Vagina (tissue), 2 donors: ENCODE measurements at regions not wholly inside any gene's neighbourhood (a gene's known extent, or its start where the extent isn't known, plus 50 kb on each side); places are given as distances from the start of the nearest gene placed in this dataset.

Experiments
- DNase-seq, 2 donors: peaks; one replicate each; pipeline ENCODE4 v3.0.0-alpha.2; 2017; ENCODE audit errors: extremely low spot score in 2 of 2
- H3K27ac ChIP-seq: fragments of 200-600 bp; sonication (generic); one replicate; pipeline ENCODE4 v1.5.1; 2019
- H3K27me3 ChIP-seq: fragments of 200-600 bp; sonication (generic); one replicate; pipeline ENCODE4 v1.5.1; 2019
- H3K36me3 ChIP-seq, 2 donors: fragments of 200-600 bp; sonication (generic); one replicate each; pipeline ENCODE4 v1.5.1; 2017 to 2019
- H3K4me1 ChIP-seq: fragments of 200-600 bp; sonication (generic); one replicate; pipeline ENCODE4 v1.5.1; 2019
- H3K4me3 ChIP-seq, 2 donors: fragments of 200-600 bp; sonication (generic); 1 replicate in 1 of 2; 2 replicates in 1 of 2; pipeline ENCODE4 v1.5.1; 2016 to 2019
- H3K9me3 ChIP-seq: fragments of 200-600 bp; sonication (generic); one replicate; pipeline ENCODE4 v1.5.1; 2019
- POLR2A ChIP-seq, 2 donors: fragments of 450-650 bp; IDR thresholded peaks; one replicate each; pipeline ENCODE4 v1.6.1; 2017; ENCODE audit warnings: antibody characterized with exemption in 2 of 2, mild to moderate bottlenecking in 2 of 2, moderate library complexity in 2 of 2
- POLR2AphosphoS5 ChIP-seq, 2 donors: sonication (generic); formaldehyde crosslinking; IDR thresholded peaks; one replicate each; pipeline ENCODE4 v1.9.0; 2017; ENCODE audit warnings: antibody characterized with exemption in 2 of 2, mild to moderate bottlenecking in 2 of 2, low read depth in 1 of 2; ENCODE audit not compliant: insufficient read depth in 1 of 2
- intact Hi-C: fragments of 100-400 bp; cut with DNase I; formaldehyde crosslinking; loops from one replicate; pipeline ENCODE4 v1.15.1; 2023
- TF ChIP-seq, protein P1 (sequence below), 3 experiments: fragments of 450-650 bp in 2 of 3; fragments of 200-600 bp in 1 of 3; sonication (generic) in 1 of 3; IDR thresholded peaks; one replicate each; pipeline ENCODE4 v1.5.1; 2017 to 2019; ENCODE audit warnings: antibody characterized with exemption in 3 of 3, mild to moderate bottlenecking in 2 of 3, moderate library complexity in 2 of 3

DNA sequence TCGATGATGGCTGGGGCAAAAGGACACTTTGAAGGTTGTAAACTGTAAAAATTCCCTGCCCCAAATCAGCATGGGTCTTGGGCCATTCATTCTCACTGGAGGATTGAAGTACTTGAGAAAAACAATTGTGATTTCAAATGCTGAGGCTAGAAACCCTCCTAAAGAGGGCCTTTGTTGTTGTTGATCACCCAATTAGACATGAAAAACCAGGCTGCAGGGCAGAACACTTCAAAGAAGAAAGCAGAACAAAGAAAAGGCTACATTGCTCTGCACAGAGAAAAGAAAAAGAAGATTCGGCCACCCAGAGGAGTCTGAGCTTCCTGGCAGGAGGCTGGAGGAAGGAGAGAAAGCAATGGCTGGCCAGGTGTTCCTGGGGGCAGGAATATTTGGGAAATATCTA lies 143.1 kb downstream of the NPY start:
- Histone ChIP-seq H3K27me3 (no peaks in the 10 kb centered on the region), H3K27ac (no peak overlapping the region), H3K9me3 (no peaks in the 10 kb centered on the region), H3K36me3 (no peaks in the 10 kb centered on the region), H3K4me1 (no peaks in the 10 kb centered on the region), H3K4me3 (no peak overlapping the region)
- no peak for DNase-seq
- TF ChIP-seq POLR2AphosphoS5 (IDR thresholded peaks at IDR 0.05; ENCODE audit: insufficient read depth in 1 of 2, low read depth in 1 of 2) (no peak), POLR2A (IDR thresholded peaks at IDR 0.05) (no peak)
- TF ChIP-seq, protein P1, sequence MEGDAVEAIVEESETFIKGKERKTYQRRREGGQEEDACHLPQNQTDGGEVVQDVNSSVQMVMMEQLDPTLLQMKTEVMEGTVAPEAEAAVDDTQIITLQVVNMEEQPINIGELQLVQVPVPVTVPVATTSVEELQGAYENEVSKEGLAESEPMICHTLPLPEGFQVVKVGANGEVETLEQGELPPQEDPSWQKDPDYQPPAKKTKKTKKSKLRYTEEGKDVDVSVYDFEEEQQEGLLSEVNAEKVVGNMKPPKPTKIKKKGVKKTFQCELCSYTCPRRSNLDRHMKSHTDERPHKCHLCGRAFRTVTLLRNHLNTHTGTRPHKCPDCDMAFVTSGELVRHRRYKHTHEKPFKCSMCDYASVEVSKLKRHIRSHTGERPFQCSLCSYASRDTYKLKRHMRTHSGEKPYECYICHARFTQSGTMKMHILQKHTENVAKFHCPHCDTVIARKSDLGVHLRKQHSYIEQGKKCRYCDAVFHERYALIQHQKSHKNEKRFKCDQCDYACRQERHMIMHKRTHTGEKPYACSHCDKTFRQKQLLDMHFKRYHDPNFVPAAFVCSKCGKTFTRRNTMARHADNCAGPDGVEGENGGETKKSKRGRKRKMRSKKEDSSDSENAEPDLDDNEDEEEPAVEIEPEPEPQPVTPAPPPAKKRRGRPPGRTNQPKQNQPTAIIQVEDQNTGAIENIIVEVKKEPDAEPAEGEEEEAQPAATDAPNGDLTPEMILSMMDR (IDR thresholded peaks at IDR 0.05): no peak
- intact Hi-C loops: no loop called here

DNA sequence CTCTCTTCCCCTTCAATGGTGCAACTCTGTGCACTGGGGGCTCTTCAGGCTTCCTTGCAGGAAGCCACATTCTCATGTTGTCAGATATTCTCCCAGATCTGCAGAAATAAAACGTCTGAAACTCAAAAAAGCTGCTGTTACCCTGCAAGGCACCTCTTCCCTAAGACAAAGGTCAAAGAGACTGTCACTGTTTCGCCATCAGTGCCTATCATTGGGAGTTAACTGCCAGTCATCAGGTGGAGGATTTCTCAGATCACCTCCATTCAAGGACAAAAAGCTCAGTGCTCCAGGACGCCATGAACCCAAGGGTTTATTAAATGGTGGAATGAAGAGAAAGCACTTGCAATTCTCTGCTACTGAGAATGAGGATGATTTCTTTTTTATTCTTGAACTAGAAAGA lies 144.6 kb upstream of the PALS2 start:
- TF ChIP-seq, protein P1 (IDR thresholded peaks at IDR 0.05): no peak
- no peak for TF ChIP-seq POLR2A (IDR thresholded peaks at IDR 0.05)
- TF ChIP-seq POLR2AphosphoS5 (IDR thresholded peaks at IDR 0.05; ENCODE audit: insufficient read depth in 1 of 2, low read depth in 1 of 2): no peak
- intact Hi-C loops: no loop called here
- H3K27ac ChIP-seq: no peak overlapping the region
- H3K36me3 ChIP-seq: no peaks in the 10 kb centered on the region
- H3K9me3 ChIP-seq: no peaks in the 10 kb centered on the region
- H3K4me1 ChIP-seq: no peaks in the 10 kb centered on the region
- DNase-seq: no peak
- H3K27me3 ChIP-seq: no peaks in the 10 kb centered on the region
- no peak overlapping the region for H3K4me3 ChIP-seq

DNA sequence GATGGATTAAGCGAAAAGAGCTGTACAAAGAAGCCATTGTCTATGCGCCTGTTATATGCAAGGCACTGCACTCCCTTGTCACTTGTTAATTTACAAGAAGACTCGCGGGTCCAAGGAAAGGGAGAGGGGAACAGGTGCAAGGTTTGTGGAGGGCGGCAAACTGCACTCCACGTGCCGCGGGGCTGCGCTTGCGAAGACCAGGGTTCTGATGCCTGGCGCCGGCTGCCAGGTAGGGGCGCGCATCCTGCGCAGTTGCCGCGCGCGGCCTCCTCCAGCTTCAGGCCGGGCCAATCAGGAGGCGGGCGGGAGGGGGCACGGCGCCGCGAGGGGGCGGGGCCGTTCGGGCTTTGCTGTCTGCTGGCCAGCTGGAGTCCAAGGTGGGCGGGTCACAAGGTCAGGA lies 140.6 kb upstream of the PALS2 start:
- Histone ChIP-seq H3K27me3 (no peaks in the 10 kb centered on the region), H3K9me3 (no peaks in the 10 kb centered on the region), H3K27ac (no peak overlapping the region), H3K4me3 (no peak overlapping the region), H3K36me3 (no peaks in the 10 kb centered on the region), H3K4me1 (no peaks in the 10 kb centered on the region)
- no peak for DNase-seq
- TF ChIP-seq, protein P1 (IDR thresholded peaks at IDR 0.05): no peak
- TF ChIP-seq POLR2AphosphoS5 (IDR thresholded peaks at IDR 0.05; ENCODE audit: insufficient read depth in 1 of 2, low read depth in 1 of 2) (no peak), POLR2A (IDR thresholded peaks at IDR 0.05) (no peak)
- intact Hi-C loops: no loop called here

DNA sequence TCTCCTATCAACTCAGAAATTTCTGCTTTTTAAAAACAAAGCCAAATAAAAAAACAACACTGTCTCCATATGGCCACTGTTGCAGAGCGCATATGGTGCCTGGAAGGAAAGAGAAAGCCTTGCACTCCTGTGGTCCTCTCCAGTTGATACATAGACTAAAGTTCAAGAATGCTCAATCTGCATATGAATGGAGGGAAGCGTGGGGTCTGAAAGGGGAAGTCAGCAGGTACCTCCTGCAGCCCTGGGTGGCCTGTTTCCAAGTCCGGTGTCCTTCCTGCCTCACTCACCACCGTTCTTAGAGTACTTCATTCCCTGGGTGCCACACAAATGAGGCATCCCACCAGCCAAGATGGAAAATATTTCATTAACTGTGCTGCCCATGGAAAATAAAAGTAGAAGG lies 138.3 kb upstream of the PALS2 start:
- Histone ChIP-seq H3K27me3 (no peaks in the 10 kb centered on the region), H3K4me3 (no peak overlapping the region), H3K27ac (no peak overlapping the region), H3K36me3 (no peaks in the 10 kb centered on the region), H3K9me3 (no peaks in the 10 kb centered on the region), H3K4me1 (no peaks in the 10 kb centered on the region)
- TF ChIP-seq POLR2AphosphoS5 (IDR thresholded peaks at IDR 0.05; ENCODE audit: insufficient read depth in 1 of 2, low read depth in 1 of 2) (no peak), POLR2A (IDR thresholded peaks at IDR 0.05) (no peak)
- TF ChIP-seq, protein P1 (IDR thresholded peaks at IDR 0.05): no peak
- no peak for DNase-seq
- intact Hi-C loops: no loop called here

DNA sequence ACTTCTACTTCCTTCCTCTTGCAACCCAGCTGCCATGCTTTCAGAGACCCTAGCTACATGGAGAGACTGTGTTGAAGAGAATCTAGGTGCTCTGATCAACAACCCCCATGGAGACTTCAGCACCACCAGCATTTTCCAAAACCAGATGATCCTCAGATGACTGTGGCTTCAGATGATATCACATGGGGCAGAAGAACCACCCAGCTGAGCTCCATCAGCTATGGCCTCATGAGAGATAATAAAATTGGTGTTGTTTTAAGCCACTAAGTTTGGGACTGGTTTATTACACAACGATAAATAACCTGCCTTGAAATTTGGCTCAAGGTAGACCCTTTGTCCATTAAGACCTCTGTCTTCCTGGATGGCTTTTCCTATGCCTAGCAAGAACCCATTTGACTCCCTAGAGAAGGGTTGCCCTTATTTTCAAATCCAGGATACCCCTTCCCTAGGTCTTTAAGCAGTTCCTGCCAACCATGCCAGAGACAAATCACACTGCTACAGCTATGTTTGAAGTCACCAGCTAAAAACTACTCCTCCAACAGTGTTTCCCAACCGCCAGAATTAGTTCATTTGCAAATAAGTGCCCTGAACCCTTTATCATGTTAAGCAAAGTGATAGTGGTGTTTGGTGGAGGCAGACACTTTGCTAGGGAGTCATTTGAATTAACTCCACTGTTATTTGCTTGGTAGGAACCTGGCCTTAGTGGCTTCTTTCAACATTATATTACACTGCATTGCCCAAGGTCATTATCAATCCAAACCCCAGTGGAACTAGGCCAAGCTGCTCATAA lies 136.9 kb upstream of the PALS2 start:
- no peak overlapping the region for H3K27ac ChIP-seq
- no peak for DNase-seq

More for the DNA sequence above, 136.9 kb upstream of the PALS2 start:
- TF ChIP-seq POLR2A (IDR thresholded peaks at IDR 0.05) (no peak), POLR2AphosphoS5 (IDR thresholded peaks at IDR 0.05; ENCODE audit: insufficient read depth in 1 of 2, low read depth in 1 of 2) (no peak)
- TF ChIP-seq, protein P1 (IDR thresholded peaks at IDR 0.05): no peak
- no peaks in the 10 kb centered on the region for H3K27me3 ChIP-seq
- no peaks in the 10 kb centered on the region for H3K36me3 ChIP-seq
- intact Hi-C loops: no loop called here
- H3K9me3 ChIP-seq: no peaks in the 10 kb centered on the region
- H3K4me3 ChIP-seq: no peak overlapping the region
- no peaks in the 10 kb centered on the region for H3K4me1 ChIP-seq
